Mesendoderm (in vitro differentiated cells): ENCODE measurements at regions not wholly inside any gene's neighbourhood (a gene's known extent, or its start where the extent isn't known, plus 50 kb on each side); places are given as distances from the start of the nearest gene placed in this dataset.
A peak's percentile ranks its signal among the peaks of the same experiment; 100 is the strongest.

ENCODE experiments used
- DNase-seq: peaks from one replicate; pipeline ENCODE4 v3.0.0; 2013
- H2AK5ac ChIP-seq: 2 replicates; pipeline ENCODE4 v1.6.1; 2013; ENCODE audit warnings: low read length, inconsistent platforms
- H2BK120ac ChIP-seq: 2 replicates; pipeline ENCODE4 v1.6.1; 2013; ENCODE audit warnings: low read depth, mild to moderate bottlenecking, low read length, moderate library complexity, mixed read lengths
- H2BK15ac ChIP-seq: replicated peaks from 2 replicates; pipeline ENCODE4 v1.6.1; 2013; ENCODE audit warnings: low read depth, mild to moderate bottlenecking, moderate library complexity
- H2BK5ac ChIP-seq: 2 replicates; pipeline ENCODE4 v1.6.1; 2013; ENCODE audit warnings: low read length, inconsistent platforms
- H3K18ac ChIP-seq: 2 replicates; pipeline ENCODE4 v1.6.1; 2013; ENCODE audit warnings: mild to moderate bottlenecking, low read length, mixed read lengths
- H3K23ac ChIP-seq: one replicate; pipeline ENCODE4 v1.6.1; 2013; ENCODE audit warnings: low read length
- H3K27ac ChIP-seq: 2 replicates; pipeline ENCODE4 v1.5.1; 2013; ENCODE audit warnings: low read depth, mild to moderate bottlenecking, inconsistent platforms, low read length, moderate library complexity
- H3K27me3 ChIP-seq: 2 replicates; pipeline ENCODE4 v1.6.1; 2013; ENCODE audit warnings: low read length, control low read depth, mild to moderate bottlenecking, inconsistent platforms; ENCODE audit not compliant: insufficient read depth, poor library complexity
- H3K36me3 ChIP-seq: 2 replicates; pipeline ENCODE4 v1.6.1; 2013; ENCODE audit warnings: low read length, inconsistent platforms; ENCODE audit not compliant: control insufficient read depth, insufficient read depth
- H3K4ac ChIP-seq: one replicate; pipeline ENCODE4 v1.6.1; 2013; ENCODE audit warnings: low read depth, mild to moderate bottlenecking, low read length, moderate library complexity
- H3K4me1 ChIP-seq: 2 replicates; pipeline ENCODE4 v1.6.1; 2013; ENCODE audit warnings: low read depth, low read length, inconsistent platforms; ENCODE audit not compliant: control insufficient read depth
- H3K4me2 ChIP-seq: 2 replicates; pipeline ENCODE4 v1.6.1; 2013; ENCODE audit warnings: low read length
- H3K4me3 ChIP-seq: 2 replicates; pipeline ENCODE4 v1.5.1; 2013; ENCODE audit warnings: mild to moderate bottlenecking, low read length
- H3K56ac ChIP-seq: one replicate; pipeline ENCODE4 v1.6.1; 2013; ENCODE audit warnings: low read length
- H3K79me1 ChIP-seq: 2 replicates; pipeline ENCODE4 v1.6.1; 2013; ENCODE audit warnings: low read length, inconsistent platforms
- H3K79me2 ChIP-seq: 2 replicates; pipeline ENCODE4 v1.6.1; 2013; ENCODE audit warnings: mild to moderate bottlenecking, low read length; ENCODE audit not compliant: control insufficient read depth, insufficient read depth
- H3K9ac ChIP-seq: 2 replicates; pipeline ENCODE4 v1.6.1; 2013; ENCODE audit warnings: low read length, inconsistent platforms
- H4K5ac ChIP-seq: one replicate; pipeline ENCODE4 v1.6.1; 2013; ENCODE audit warnings: low read length
- H4K8ac ChIP-seq: one replicate; pipeline ENCODE4 v1.6.1; 2013; ENCODE audit warnings: low read depth, mild to moderate bottlenecking, control low read depth, low read length, moderate library complexity
- WGBS: extraction: QIAGEN DNeasy Blood & Tissue Kit; methylation state at CpG from one replicate; pipeline ENCODE4 v1.1.7; 2013; ENCODE audit warnings: low lambda C conversion rate, missing lambda C conversion rate; ENCODE audit not compliant: insufficient coverage; ENCODE audit errors: extremely low coverage; 5-methylcytosine and 5-hydroxymethylcytosine counted together

GRCh38 chr6:9044426-9044825, 609.1 kb upstream of the SLC35B3 start:
- Histone ChIP-seq H3K27me3 (no peaks in the 10 kb centered on the region), H3K79me2 (no peaks in the 10 kb centered on the region), H3K9ac (no peak overlapping the region), H2BK5ac (no peak overlapping the region), H3K23ac (no peak overlapping the region), H2AK5ac (no peak overlapping the region), H2BK15ac (no peak overlapping the region), H4K8ac (no peak overlapping the region), H3K56ac (no peak overlapping the region), H3K27ac (no peak overlapping the region), H3K4me3 (no peak overlapping the region), H2BK120ac (no peak overlapping the region), H3K18ac (no peak overlapping the region), H3K4ac (no peak overlapping the region), H3K4me1 (no peaks in the 10 kb centered on the region), H3K79me1 (no peaks in the 10 kb centered on the region), H4K5ac (no peak overlapping the region), H3K4me2 (no peak overlapping the region), H3K36me3 (no peaks in the 10 kb centered on the region)
- DNase-seq = no peak
- no CpG with 5 or more reads among the region's 3 CpGs for WGBS

GRCh38 chr6:9040718-9041117, 605.4 kb upstream of the SLC35B3 start:
- Histone ChIP-seq H3K79me2 (no peaks in the 10 kb centered on the region), H3K27ac (no peak overlapping the region), H4K5ac (no peak overlapping the region), H2BK120ac (no peak overlapping the region), H4K8ac (no peak overlapping the region), H3K4me2 (no peak overlapping the region), H2AK5ac (no peak overlapping the region), H3K27me3 (no peaks in the 10 kb centered on the region), H3K36me3 (no peaks in the 10 kb centered on the region), H3K4ac (no peak overlapping the region), H3K4me3 (no peak overlapping the region), H3K56ac (no peak overlapping the region), H2BK5ac (no peak overlapping the region), H3K18ac (no peak overlapping the region), H2BK15ac (no peak overlapping the region), H3K4me1 (no peaks in the 10 kb centered on the region), H3K23ac (no peak overlapping the region), H3K9ac (no peak overlapping the region), H3K79me1 (no peaks in the 10 kb centered on the region)
- WGBS = no CpG with 5 or more reads among the region's 36 CpGs
- no peak for DNase-seq

- peak; percentile 21 for DNase-seq
- Histone ChIP-seq H2BK15ac (no peak overlapping the region), H3K79me2 (no peaks in the 10 kb centered on the region), H3K36me3 (no peaks in the 10 kb centered on the region), H3K27me3 (no peaks in the 10 kb centered on the region), H3K56ac (no peak overlapping the region), H3K79me1 (no peaks in the 10 kb centered on the region), H4K5ac (no peak overlapping the region), H3K4me1 (no peaks in the 10 kb centered on the region), H3K27ac (no peak overlapping the region), H3K4me3 (no peak overlapping the region), H2BK5ac (no peak overlapping the region), H3K18ac (no peak overlapping the region), H3K4ac (no peak overlapping the region), H3K9ac (no peak overlapping the region), H2BK120ac (no peak overlapping the region), H3K4me2 (no peak overlapping the region), H2AK5ac (no peak overlapping the region), H3K23ac (no peak overlapping the region), H4K8ac (no peak overlapping the region)
- no CpG with 5 or more reads among the region's 6 CpGs for WGBS
Measured at GRCh38 chr6:9039258-9039657, 603.9 kb upstream of the SLC35B3 start.

- no CpG with 5 or more reads among the region's 1 CpG for WGBS
- Histone ChIP-seq H4K5ac (no peak overlapping the region), H2BK120ac (no peak overlapping the region), H2BK5ac (no peak overlapping the region), H3K27ac (no peak overlapping the region), H3K4me1 (no peaks in the 10 kb centered on the region), H2AK5ac (no peak overlapping the region), H2BK15ac (no peak overlapping the region), H3K79me2 (no peaks in the 10 kb centered on the region), H3K4me3 (no peak overlapping the region), H4K8ac (no peak overlapping the region), H3K4ac (no peak overlapping the region), H3K27me3 (no peaks in the 10 kb centered on the region), H3K18ac (no peak overlapping the region), H3K79me1 (no peaks in the 10 kb centered on the region), H3K56ac (no peak overlapping the region), H3K23ac (no peak overlapping the region), H3K36me3 (no peaks in the 10 kb centered on the region), H3K9ac (no peak overlapping the region), H3K4me2 (no peak overlapping the region)
- DNase-seq = no peak
Measured at GRCh38 chr6:9028086-9028485, 592.7 kb upstream of the SLC35B3 start.

- H3K79me2 ChIP-seq = no peaks in the 10 kb centered on the region
- no peaks in the 10 kb centered on the region for H3K4me1 ChIP-seq
- WGBS = no CpG with 5 or more reads among the region's 4 CpGs
Measured at GRCh38 chr6:9025796-9026394, 590.5 kb upstream of the SLC35B3 start.

GRCh38 chr6:9025228-9025627, 589.9 kb upstream of the SLC35B3 start:
- Histone ChIP-seq H3K27ac (no peak overlapping the region), H3K4me2 (no peak overlapping the region), H3K79me2 (no peaks in the 10 kb centered on the region), H2BK5ac (no peak overlapping the region), H3K27me3 (no peaks in the 10 kb centered on the region), H3K4ac (no peak overlapping the region), H3K9ac (no peak overlapping the region), H4K8ac (no peak overlapping the region), H3K56ac (no peak overlapping the region), H3K79me1 (no peaks in the 10 kb centered on the region), H2AK5ac (no peak overlapping the region), H3K23ac (no peak overlapping the region), H3K4me3 (no peak overlapping the region), H2BK120ac (no peak overlapping the region), H3K4me1 (no peaks in the 10 kb centered on the region), H2BK15ac (no peak overlapping the region), H3K18ac (no peak overlapping the region), H3K36me3 (no peaks in the 10 kb centered on the region), H4K5ac (no peak overlapping the region)
- no peak for DNase-seq
- no CpG with 5 or more reads among the region's 13 CpGs for WGBS

More at GRCh38 chr6:9025796-9026394, 590.5 kb upstream of the SLC35B3 start:
- H2BK5ac ChIP-seq = no peak overlapping the region
- no peak overlapping the region for H3K4me2 ChIP-seq
- H3K56ac ChIP-seq = no peak overlapping the region
- H3K4me3 ChIP-seq = no peak overlapping the region
- no peak overlapping the region for H3K23ac ChIP-seq
- no peak overlapping the region for H2BK15ac ChIP-seq
- no peak overlapping the region for H4K8ac ChIP-seq
- H3K4ac ChIP-seq = no peak overlapping the region
- H3K27ac ChIP-seq = no peak overlapping the region
- no peak overlapping the region for H2BK120ac ChIP-seq
- H3K27me3 ChIP-seq = no peaks in the 10 kb centered on the region
- no peak overlapping the region for H3K9ac ChIP-seq
- H2AK5ac ChIP-seq = no peak overlapping the region
- no peak overlapping the region for H3K18ac ChIP-seq
- H4K5ac ChIP-seq = no peak overlapping the region
- no peak for DNase-seq
- H3K79me1 ChIP-seq = no peaks in the 10 kb centered on the region
- H3K36me3 ChIP-seq = no peaks in the 10 kb centered on the region
